ENCODE measurements at regions not wholly inside any gene's neighbourhood (a gene's known extent, or its start where the extent isn't known, plus 50 kb on each side); places are given as distances from the start of the nearest gene placed in this dataset.

DNA sequence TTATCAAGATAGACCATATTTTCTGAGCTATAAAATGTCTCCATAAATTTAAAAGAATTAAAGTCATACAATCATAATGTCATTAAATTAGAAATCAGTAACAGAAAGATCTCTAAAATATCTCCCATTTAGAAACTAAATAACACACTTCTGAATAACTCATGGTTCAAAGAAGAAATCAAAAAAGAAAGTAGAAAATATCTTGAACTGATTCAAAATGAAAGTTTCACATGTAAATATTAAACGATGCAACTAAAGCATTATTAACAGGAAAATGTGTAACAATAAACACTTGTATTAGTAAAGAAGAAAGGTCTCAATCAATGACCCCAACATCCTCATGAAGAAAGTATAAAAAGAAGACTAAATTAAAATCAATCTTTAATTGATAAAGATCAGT lies 50.5 kb upstream of the PZP start:
- TF ChIP-seq, protein P1, sequence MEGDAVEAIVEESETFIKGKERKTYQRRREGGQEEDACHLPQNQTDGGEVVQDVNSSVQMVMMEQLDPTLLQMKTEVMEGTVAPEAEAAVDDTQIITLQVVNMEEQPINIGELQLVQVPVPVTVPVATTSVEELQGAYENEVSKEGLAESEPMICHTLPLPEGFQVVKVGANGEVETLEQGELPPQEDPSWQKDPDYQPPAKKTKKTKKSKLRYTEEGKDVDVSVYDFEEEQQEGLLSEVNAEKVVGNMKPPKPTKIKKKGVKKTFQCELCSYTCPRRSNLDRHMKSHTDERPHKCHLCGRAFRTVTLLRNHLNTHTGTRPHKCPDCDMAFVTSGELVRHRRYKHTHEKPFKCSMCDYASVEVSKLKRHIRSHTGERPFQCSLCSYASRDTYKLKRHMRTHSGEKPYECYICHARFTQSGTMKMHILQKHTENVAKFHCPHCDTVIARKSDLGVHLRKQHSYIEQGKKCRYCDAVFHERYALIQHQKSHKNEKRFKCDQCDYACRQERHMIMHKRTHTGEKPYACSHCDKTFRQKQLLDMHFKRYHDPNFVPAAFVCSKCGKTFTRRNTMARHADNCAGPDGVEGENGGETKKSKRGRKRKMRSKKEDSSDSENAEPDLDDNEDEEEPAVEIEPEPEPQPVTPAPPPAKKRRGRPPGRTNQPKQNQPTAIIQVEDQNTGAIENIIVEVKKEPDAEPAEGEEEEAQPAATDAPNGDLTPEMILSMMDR (IDR thresholded peaks at IDR 0.05) = no peak
- no peak for TF ChIP-seq POLR2A (IDR thresholded peaks at IDR 0.05)
